Esophagus muscularis mucosa (tissue), 4 donors: ENCODE measurements at regions not wholly inside any gene's neighbourhood (a gene's known extent, or its start where the extent isn't known, plus 50 kb on each side); places are given as distances from the start of the nearest gene placed in this dataset.

ENCODE experiments used
- DNase-seq: peaks from one replicate; pipeline ENCODE4 v3.0.0-alpha.2; 2017; ENCODE audit errors: extremely low spot score
- H3K27ac ChIP-seq, 4 donors: fragments of 200-600 bp; sonication (generic); replicated peaks in 1 of 4; 1 replicate in 3 of 4; 2 replicates in 1 of 4; pipeline ENCODE4 v1.5.1; 2016 to 2019; ENCODE audit warnings: mild to moderate bottlenecking in 1 of 4
- H3K27me3 ChIP-seq, 4 donors: fragments of 200-600 bp; sonication (generic); one replicate each; pipeline versions ENCODE4 v1.5.1 to v1.6.0; 2016 to 2019
- H3K36me3 ChIP-seq, 4 donors: fragments of 200-600 bp; sonication (generic); one replicate each; pipeline ENCODE4 v1.5.1; 2016 to 2019
- H3K4me1 ChIP-seq, 4 donors: fragments of 200-600 bp; sonication (generic); one replicate each; pipeline ENCODE4 v1.5.1; 2016 to 2019
- H3K4me3 ChIP-seq, 4 donors: fragments of 200-600 bp; sonication (generic); 1 replicate in 2 of 4; 2 replicates in 2 of 4; pipeline ENCODE4 v1.5.1; 2016 to 2019; ENCODE audit warnings: mild to moderate bottlenecking in 4 of 4, moderate library complexity in 1 of 4
- H3K9me3 ChIP-seq, 4 donors: fragments of 200-600 bp; sonication (generic); 1 replicate in 3 of 4; 2 replicates in 1 of 4; pipeline ENCODE4 v1.5.1; 2016 to 2019
- CTCF ChIP-seq, 3 experiments: fragments of 200-600 bp in 2 of 3; fragments of 450-650 bp in 1 of 3; sonication (generic) in 2 of 3; IDR thresholded peaks; one replicate each; pipeline ENCODE4 v1.5.1; 2017 to 2019; ENCODE audit warnings: antibody characterized with exemption in 3 of 3, mild to moderate bottlenecking in 2 of 3, moderate library complexity in 1 of 3
- EP300 ChIP-seq: sonication (generic); formaldehyde crosslinking; IDR thresholded peaks from one replicate; pipeline ENCODE4 v1.6.1; 2017; ENCODE audit warnings: antibody characterized with exemption
- POLR2A ChIP-seq: fragments of 450-650 bp; IDR thresholded peaks from one replicate; pipeline ENCODE4 v1.6.1; 2017; ENCODE audit warnings: antibody characterized with exemption, moderate library complexity, mild to moderate bottlenecking, low read depth
- POLR2AphosphoS5 ChIP-seq, 2 donors: sonication (generic); formaldehyde crosslinking; IDR thresholded peaks; one replicate each; pipeline ENCODE4 v1.6.1; 2017; ENCODE audit warnings: antibody characterized with exemption in 2 of 2
- WGBS: methylation state at CpG from one replicate; pipeline ENCODE4 v1.1.5; 2018; 5-methylcytosine and 5-hydroxymethylcytosine counted together
- intact Hi-C: fragments of 100-400 bp; cut with DNase I; formaldehyde crosslinking; loops from one replicate; pipeline ENCODE4 v1.15.1; 2023

DNA sequence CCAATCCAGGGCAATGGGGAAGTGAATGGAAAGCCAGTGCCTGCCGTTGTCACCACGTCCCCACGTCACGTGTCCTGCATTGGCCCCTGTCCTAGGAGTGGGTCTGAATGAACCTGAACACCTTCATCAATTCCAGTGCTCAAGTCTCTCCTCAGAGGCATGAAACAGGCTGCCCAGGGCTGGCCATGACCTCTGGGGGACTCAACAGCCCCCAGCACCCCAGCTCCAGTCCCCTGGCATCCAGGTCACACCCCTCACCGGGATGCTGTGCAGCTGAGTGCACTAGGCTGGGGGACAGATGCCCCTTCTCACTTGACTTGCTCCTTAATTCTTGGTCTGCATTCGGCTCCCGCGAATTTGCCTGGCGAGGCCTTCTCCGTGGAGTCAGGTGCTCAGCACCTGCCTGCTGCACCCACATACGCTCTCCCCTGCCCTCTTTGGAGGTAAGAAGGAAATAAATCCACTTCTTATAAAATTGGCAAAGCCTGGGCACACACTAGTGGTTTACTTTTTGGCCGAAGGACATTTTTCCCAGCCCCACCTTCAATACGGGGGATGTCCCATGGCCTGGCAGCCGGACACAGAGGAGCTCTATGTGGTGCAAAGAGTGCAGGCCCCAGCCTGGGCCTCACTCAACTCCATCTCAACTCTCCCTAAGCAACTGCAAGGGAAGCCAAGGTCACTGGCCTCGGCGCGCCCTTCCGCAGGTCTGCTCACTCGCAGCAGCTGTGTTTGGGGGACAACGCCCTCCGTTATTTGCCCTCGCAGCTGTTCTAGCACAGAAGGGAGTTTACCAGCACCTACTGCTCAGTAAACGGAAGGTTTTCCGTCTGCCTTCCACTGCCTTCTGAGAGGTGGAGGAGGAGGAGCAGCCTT lies 77.6 kb upstream of the SHH start:
- H3K27ac ChIP-seq: no peak overlapping the region
- peaks cover 0 to 8% (median 0%) of the 10 kb centered on the region in 4 donors for H3K27me3 ChIP-seq
- H3K4me1 ChIP-seq: peaks cover 0 to 6% (median 0%) of the 10 kb centered on the region in 4 donors
- H3K36me3 ChIP-seq: no peaks in the 10 kb centered on the region
- no peak overlapping the region for H3K4me3 ChIP-seq
- intact Hi-C loops: no loop called here
- DNase-seq: no peak
- no peak for TF ChIP-seq POLR2A
- no peak for TF ChIP-seq CTCF (IDR thresholded peaks at IDR 0.05)
- TF ChIP-seq POLR2AphosphoS5 (IDR thresholded peaks at IDR 0.05): no peak
- no peak for TF ChIP-seq EP300
- H3K9me3 ChIP-seq: no peaks in the 10 kb centered on the region
- 80% methylated on average over 24 of the region's 24 CpGs for WGBS

DNA sequence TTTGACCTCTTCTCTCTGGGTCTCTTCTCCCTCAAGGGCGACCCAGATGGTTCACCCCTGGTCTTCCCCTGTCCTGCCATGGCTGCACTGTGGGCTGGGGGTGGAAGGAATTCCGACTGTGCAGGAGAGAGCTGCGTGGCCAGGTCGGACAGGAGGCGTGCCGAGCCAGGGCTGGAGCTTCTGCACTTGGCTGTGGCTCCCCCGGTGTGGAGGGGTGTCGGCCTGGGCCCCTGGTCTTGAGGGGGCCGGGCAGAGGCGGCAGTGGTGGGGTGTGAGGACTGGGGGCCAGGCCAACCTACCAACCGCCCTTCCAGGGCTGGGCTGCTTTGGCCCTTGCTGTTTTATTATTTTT lies 74.9 kb upstream of the SHH start:
- no peaks in the 10 kb centered on the region for H3K36me3 ChIP-seq
- H3K4me3 ChIP-seq: no peak overlapping the region
- no peak for TF ChIP-seq POLR2A
- no peak for TF ChIP-seq EP300
- TF ChIP-seq POLR2AphosphoS5 (IDR thresholded peaks at IDR 0.05): no peak
- no peak for TF ChIP-seq CTCF (IDR thresholded peaks at IDR 0.05)
- no peak for DNase-seq
- H3K27ac ChIP-seq: no peak overlapping the region
- H3K27me3 ChIP-seq: peaks cover 0 to 8% (median 0%) of the 10 kb centered on the region in 4 donors
- 89% methylated on average over 10 of the region's 11 CpGs for WGBS
- no peaks in the 10 kb centered on the region for H3K9me3 ChIP-seq
- H3K4me1 ChIP-seq: peaks cover 0 to 6% (median 0%) of the 10 kb centered on the region in 4 donors
- intact Hi-C loops: no loop called here

DNA sequence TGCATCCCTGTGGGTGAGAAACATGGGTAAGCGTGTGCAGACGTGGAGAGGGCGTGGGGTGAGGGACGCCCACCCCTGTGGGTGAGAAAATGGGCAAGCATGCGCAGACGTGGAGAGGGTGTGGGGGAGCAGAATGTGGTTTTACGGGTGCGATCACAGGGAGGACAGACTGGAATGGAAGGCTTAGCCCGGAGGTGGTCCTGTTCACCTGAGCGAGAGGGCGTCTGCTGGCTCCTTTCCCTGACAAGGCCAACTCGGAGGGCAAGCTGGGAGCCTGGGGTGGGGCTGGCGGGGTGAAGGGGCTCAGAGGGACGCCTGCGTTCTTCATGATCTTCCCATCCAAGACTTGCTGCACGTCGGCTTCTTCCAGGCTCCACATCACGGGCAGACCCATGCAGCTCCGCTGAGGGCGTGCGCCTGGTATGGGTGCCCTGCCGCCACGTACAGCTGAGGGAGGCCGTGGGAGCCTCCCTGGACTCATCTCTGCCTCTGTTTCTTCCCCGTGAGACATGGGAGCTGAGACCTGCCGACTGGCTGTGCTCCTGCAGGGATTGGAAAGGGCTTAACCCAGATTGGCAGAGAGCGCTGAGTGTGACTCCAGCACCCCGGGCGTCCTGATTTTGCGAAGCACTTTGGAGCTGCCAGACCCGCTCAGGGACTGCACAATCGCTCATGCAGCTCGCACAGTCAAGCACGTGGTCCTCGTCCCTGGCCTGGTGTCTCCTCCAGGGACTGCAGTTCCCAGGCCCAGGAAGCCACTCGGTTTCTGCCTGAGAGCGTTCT lies 74.3 kb upstream of the SHH start:
- 82% methylated on average over 37 of the region's 37 CpGs for WGBS
- no peak for DNase-seq

More for the DNA sequence above, 74.3 kb upstream of the SHH start:
- Histone ChIP-seq H3K4me1 (peaks cover 0 to 6% (median 0%) of the 10 kb centered on the region in 4 donors), H3K9me3 (no peaks in the 10 kb centered on the region), H3K36me3 (no peaks in the 10 kb centered on the region), H3K27me3 (peaks cover 0 to 8% (median 0%) of the 10 kb centered on the region in 4 donors), H3K4me3 (no peak overlapping the region), H3K27ac (no peak overlapping the region)
- intact Hi-C loops: no loop called here
- TF ChIP-seq POLR2AphosphoS5 (IDR thresholded peaks at IDR 0.05): no peak
- no peak for TF ChIP-seq POLR2A
- no peak for TF ChIP-seq EP300
- TF ChIP-seq CTCF (IDR thresholded peaks at IDR 0.05): no peak
